HEK293T (cell line): ENCODE measurements at regions not wholly inside any gene's neighbourhood (a gene's known extent, or its start where the extent isn't known, plus 50 kb on each side); places are given as distances from the start of the nearest gene placed in this dataset.

ENCODE experiments used
- CTCF ChIA-PET: fragments of 350-600 bp; formaldehyde crosslinking; extraction: SDS; loops from one replicate; lab custom pipeline; 2021; ENCODE audit warnings: antibody characterized with exemption, inconsistent platforms; lab: Yijun Ruan, JAX
- POLR2A ChIA-PET: fragments of 350-600 bp; formaldehyde crosslinking; extraction: SDS; loops from one replicate; lab custom pipeline; 2020; ENCODE audit warnings: antibody characterized with exemption, inconsistent platforms; lab: Yijun Ruan, JAX
- DNase-seq: peaks from one replicate; pipeline ENCODE4 v3.0.0; 2012; ENCODE audit warnings: mixed read lengths; ENCODE audit errors: extremely low spot score
- ARNT ChIP-seq: fragments of 450-650 bp; IDR thresholded peaks from 2 replicates; pipeline ENCODE4 v1.6.1; 2017; ENCODE audit warnings: mild to moderate bottlenecking
- BHLHE40 ChIP-seq: fragments of 450-650 bp; IDR thresholded peaks from 2 replicates; pipeline ENCODE4 v1.6.1; 2016; ENCODE audit warnings: mild to moderate bottlenecking, moderate library complexity, borderline replicate concordance
- CTBP1 ChIP-seq: fragments of 450-650 bp; IDR thresholded peaks from 2 replicates; pipeline ENCODE4 v1.6.1; 2016; ENCODE audit warnings: borderline replicate concordance
- ELF4 ChIP-seq: fragments of 450-650 bp; IDR thresholded peaks from 2 replicates; pipeline ENCODE4 v1.6.1; 2017; ENCODE audit warnings: antibody characterized with exemption
- FOXA1 ChIP-seq: fragments of 450-650 bp; IDR thresholded peaks from 2 replicates; pipeline ENCODE4 v1.6.1; 2016; ENCODE audit warnings: mild to moderate bottlenecking
- FOXK2 ChIP-seq: fragments of 450-650 bp; IDR thresholded peaks from 2 replicates; pipeline ENCODE4 v1.6.1; 2016; ENCODE audit warnings: mild to moderate bottlenecking
- FOXM1 ChIP-seq: fragments of 450-650 bp; IDR thresholded peaks from 2 replicates; pipeline ENCODE4 v1.6.1; 2017; ENCODE audit warnings: mild to moderate bottlenecking, borderline replicate concordance
- HDGF ChIP-seq: fragments of 450-650 bp; IDR thresholded peaks from 2 replicates; pipeline ENCODE4 v1.6.1; 2017; ENCODE audit warnings: antibody characterized with exemption, borderline replicate concordance
- L3MBTL2 ChIP-seq: fragments of 450-650 bp; conservative IDR thresholded peaks from 2 replicates; pipeline ENCODE4 v1.6.1; 2016; ENCODE audit warnings: mild to moderate bottlenecking
- LEF1 ChIP-seq: fragments of 450-650 bp; IDR thresholded peaks from 2 replicates; pipeline ENCODE4 v1.6.1; 2017; ENCODE audit warnings: mild to moderate bottlenecking, borderline replicate concordance
- NFRKB ChIP-seq: fragments of 450-650 bp; IDR thresholded peaks from 2 replicates; pipeline ENCODE4 v1.6.1; 2016; ENCODE audit warnings: mild to moderate bottlenecking, moderate library complexity
- PKNOX1 ChIP-seq: fragments of 450-650 bp; IDR thresholded peaks from 2 replicates; pipeline ENCODE4 v1.6.1; 2016
- SP1 ChIP-seq: fragments of 450-650 bp; IDR thresholded peaks from 2 replicates; pipeline ENCODE4 v1.6.1; 2017
- SUZ12 ChIP-seq: fragments of 450-650 bp; IDR thresholded peaks from 2 replicates; pipeline ENCODE4 v1.6.1; 2016; ENCODE audit warnings: mild to moderate bottlenecking
- TARDBP ChIP-seq: fragments of 450-650 bp; IDR thresholded peaks from 2 replicates; pipeline ENCODE4 v1.6.1; 2016
- ZNF384 ChIP-seq: fragments of 450-650 bp; IDR thresholded peaks from 2 replicates; pipeline ENCODE4 v1.6.1; 2016

GRCh38 chr4:165799384-165799815 is 73.6 kb upstream of the TLL1 start:
- CTCF ChIA-PET, result no interaction called here
- POLR2A ChIA-PET, result no interaction called here
- no peak for TF ChIP-seq PKNOX1
- no peak for TF ChIP-seq BHLHE40
- no peak for TF ChIP-seq FOXA1
- no peak for TF ChIP-seq HDGF
- TF ChIP-seq ELF4, result no peak
- DNase-seq, result no peak

- DNase-seq, result no peak
- TF ChIP-seq SUZ12, result no peak
- no peak for TF ChIP-seq TARDBP
- TF ChIP-seq LEF1, result no peak
- TF ChIP-seq ARNT, result no peak
- no peak for TF ChIP-seq FOXM1
- no peak for TF ChIP-seq HDGF
- no peak for TF ChIP-seq FOXK2
- no peak for TF ChIP-seq PKNOX1
- TF ChIP-seq SP1, result no peak
- TF ChIP-seq L3MBTL2, result no peak
- no peak for TF ChIP-seq FOXA1
- no peak for TF ChIP-seq BHLHE40
- no peak for TF ChIP-seq CTBP1
- no peak for TF ChIP-seq ZNF384
- TF ChIP-seq NFRKB, result no peak
- TF ChIP-seq ELF4, result no peak
- POLR2A ChIA-PET, result no interaction called here
- CTCF ChIA-PET, result no interaction called here
These were observed 70.6 kb upstream of the TLL1 start for GRCh38 chr4:165802452-165802851.

- CTCF ChIA-PET, result interaction anchor here (0.6 kb wide), 1 partner anchor 127 kb away, joined by 3 read pairs; no protein-coding TSS in a partner anchor
These were observed 70.0 kb upstream of the TLL1 start for GRCh38 chr4:165803005-165803404.

GRCh38 chr4:165805406-165805805 is 67.6 kb upstream of the TLL1 start:
- TF ChIP-seq ZNF384 (no peak), HDGF (no peak), ARNT (no peak), BHLHE40 (no peak), SUZ12 (no peak), ELF4 (no peak), NFRKB (no peak), FOXM1 (no peak)
- POLR2A ChIA-PET, result no interaction called here
- CTCF ChIA-PET, result no interaction called here
- no peak for DNase-seq

More at GRCh38 chr4:165803005-165803404, 70.0 kb upstream of the TLL1 start:
- DNase-seq, result no peak
- POLR2A ChIA-PET, result no interaction called here
- TF ChIP-seq FOXK2 (no peak), LEF1 (no peak), SUZ12 (no peak), BHLHE40 (no peak), L3MBTL2 (no peak), FOXM1 (no peak), CTBP1 (no peak), PKNOX1 (no peak), SP1 (no peak), TARDBP (no peak), NFRKB (no peak), ARNT (no peak), ELF4 (no peak)

- TF ChIP-seq FOXA1 (no peak), SUZ12 (no peak), HDGF (no peak), ARNT (no peak), NFRKB (no peak), L3MBTL2 (no peak), BHLHE40 (no peak), PKNOX1 (no peak), FOXK2 (no peak), TARDBP (no peak), ELF4 (no peak), FOXM1 (no peak), CTBP1 (no peak), LEF1 (no peak), ZNF384 (no peak), SP1 (no peak)
- CTCF ChIA-PET, result no interaction called here
- POLR2A ChIA-PET, result no interaction called here
- no peak for DNase-seq
These were observed 66.4 kb upstream of the TLL1 start for GRCh38 chr4:165806613-165807012.

GRCh38 chr4:165810726-165811125 is 62.3 kb upstream of the TLL1 start:
- ChIA-PET POLR2A (no interaction called here), CTCF (no interaction called here)
- TF ChIP-seq HDGF (no peak), FOXK2 (no peak), TARDBP (no peak), FOXA1 (no peak), BHLHE40 (no peak), ELF4 (no peak), SP1 (no peak), SUZ12 (no peak), CTBP1 (no peak), L3MBTL2 (no peak), LEF1 (no peak), ARNT (no peak), NFRKB (no peak), ZNF384 (no peak)
- no peak for DNase-seq
